ENCODE measurements at regions not wholly inside any gene's neighbourhood (a gene's known extent, or its start where the extent isn't known, plus 50 kb on each side); places are given as distances from the start of the nearest gene placed in this dataset.
"Not testable (repeated sequence)": the region's sequence is repeated elsewhere in the genome, so short reads cannot be mapped to it uniquely, and the experiment has no call there.

GRCh38 chr12:105854071-105854470 is 284.7 kb downstream of the NUAK1 start:
- DNase-seq = no peak

- no peak for DNase-seq
Observed at GRCh38 chr12:105855361-105856047, 283.2 kb downstream of the NUAK1 start.

GRCh38 chr12:105856048-105856405 is 282.7 kb downstream of the NUAK1 start:
- DNase-seq = no peak

- no peak for DNase-seq
Observed at GRCh38 chr12:105858981-105859710, 279.6 kb downstream of the NUAK1 start.

- DNase-seq = peak; percentile 96
Observed at GRCh38 chr12:105860561-105861207, 278.1 kb downstream of the NUAK1 start.

GRCh38 chr12:105861227-105861626 is 277.5 kb downstream of the NUAK1 start:
- peak; percentile 80 for DNase-seq

GRCh38 chr12:105862163-105862821 is 276.5 kb downstream of the NUAK1 start:
- DNase-seq = no peak

GRCh38 chr12:105864316-105864715 is 274.4 kb downstream of the NUAK1 start:
- no peak for DNase-seq

- no peak for DNase-seq
Observed at GRCh38 chr12:105864901-105865300, 273.9 kb downstream of the NUAK1 start.

GRCh38 chr12:105865886-105866285 is 272.9 kb downstream of the NUAK1 start:
- DNase-seq = no peak

GRCh38 chr12:105874121-105874520 is 264.6 kb downstream of the NUAK1 start:
- DNase-seq = no peak

GRCh38 chr12:105876396-105876927 is 262.3 kb downstream of the NUAK1 start:
- no peak for DNase-seq

GRCh38 chr12:105878964-105879363 is 259.8 kb downstream of the NUAK1 start:
- no peak for DNase-seq

GRCh38 chr12:105880824-105881388 is 257.8 kb downstream of the NUAK1 start:
- DNase-seq = no peak

GRCh38 chr12:105882404-105882803 is 256.4 kb downstream of the NUAK1 start:
- DNase-seq = no peak

GRCh38 chr12:105887131-105887530 is 251.6 kb downstream of the NUAK1 start:
- DNase-seq = no peak

- DNase-seq = no peak
Observed at GRCh38 chr12:105888696-105889095, 250.1 kb downstream of the NUAK1 start.

GRCh38 chr12:105892362-105892910 is 246.3 kb downstream of the NUAK1 start:
- no peak for DNase-seq

GRCh38 chr12:105895197-105895832 is 243.4 kb downstream of the NUAK1 start:
- DNase-seq = not testable (repeated sequence)

- no peak for DNase-seq
Observed at GRCh38 chr12:105897311-105897725, 241.4 kb downstream of the NUAK1 start.

- DNase-seq = not testable (repeated sequence)
Observed at GRCh38 chr12:105898271-105898670, 240.5 kb downstream of the NUAK1 start.

- no peak for DNase-seq
Observed at GRCh38 chr12:105899589-105899988, 239.2 kb downstream of the NUAK1 start.
